Prostate gland (tissue), 2 donors: ENCODE measurements at regions not wholly inside any gene's neighbourhood (a gene's known extent, or its start where the extent isn't known, plus 50 kb on each side); places are given as distances from the start of the nearest gene placed in this dataset.

Experiments
- DNase-seq: peaks from one replicate; pipeline ENCODE4 v3.0.0-alpha.2; 2019; ENCODE audit warnings: low spot score
- H3K27ac ChIP-seq, 2 donors: fragments of 200-600 bp; sonication (generic); 2 replicates each; pipeline ENCODE4 v1.5.1; 2017 to 2019
- H3K27me3 ChIP-seq: fragments of 200-600 bp; sonication (generic); replicated peaks from 2 replicates; pipeline ENCODE4 v1.5.1; 2019; ENCODE audit not compliant: insufficient read depth
- H3K36me3 ChIP-seq, 2 donors: fragments of 200-600 bp; sonication (generic); 1 replicate in 1 of 2; 2 replicates in 1 of 2; pipeline versions ENCODE4 v1.5.1 to v1.8.1; 2017 to 2019
- H3K4me1 ChIP-seq: fragments of 200-600 bp; sonication (generic); replicated peaks from 2 replicates; pipeline ENCODE4 v1.5.1; 2019
- H3K4me3 ChIP-seq, 2 donors: fragments of 200-600 bp; sonication (generic); 2 replicates each; pipeline ENCODE4 v1.5.1; 2017 to 2019
- H3K9me3 ChIP-seq: fragments of 200-600 bp; sonication (generic); 2 replicates; pipeline ENCODE4 v1.5.1; 2017
- CTCF ChIP-seq, 4 experiments: fragments of 200-600 bp in 2 of 4; fragments of 450-650 bp in 2 of 4; sonication (generic) in 2 of 4; IDR thresholded peaks; 1 replicate in 3 of 4; 2 replicates in 1 of 4; pipeline ENCODE4 v1.5.1; 2016 to 2019; ENCODE audit warnings: antibody characterized with exemption in 4 of 4, mild to moderate bottlenecking in 2 of 4, moderate library complexity in 2 of 4
- POLR2A ChIP-seq: fragments of 450-650 bp; IDR thresholded peaks from one replicate; pipeline ENCODE4 v1.6.1; 2016; ENCODE audit warnings: antibody characterized with exemption, mild to moderate bottlenecking
- POLR2AphosphoS5 ChIP-seq: sonication (generic); formaldehyde crosslinking; IDR thresholded peaks from one replicate; pipeline ENCODE4 v1.6.1; 2017; ENCODE audit warnings: antibody characterized with exemption
- WGBS: methylation state at CpG from one replicate; pipeline ENCODE4 v1.1.5; 2018; 5-methylcytosine and 5-hydroxymethylcytosine counted together
- intact Hi-C: fragments of 100-400 bp; cut with DNase I; formaldehyde crosslinking; loops from one replicate; pipeline ENCODE4 v1.14.2; 2022

DNA sequence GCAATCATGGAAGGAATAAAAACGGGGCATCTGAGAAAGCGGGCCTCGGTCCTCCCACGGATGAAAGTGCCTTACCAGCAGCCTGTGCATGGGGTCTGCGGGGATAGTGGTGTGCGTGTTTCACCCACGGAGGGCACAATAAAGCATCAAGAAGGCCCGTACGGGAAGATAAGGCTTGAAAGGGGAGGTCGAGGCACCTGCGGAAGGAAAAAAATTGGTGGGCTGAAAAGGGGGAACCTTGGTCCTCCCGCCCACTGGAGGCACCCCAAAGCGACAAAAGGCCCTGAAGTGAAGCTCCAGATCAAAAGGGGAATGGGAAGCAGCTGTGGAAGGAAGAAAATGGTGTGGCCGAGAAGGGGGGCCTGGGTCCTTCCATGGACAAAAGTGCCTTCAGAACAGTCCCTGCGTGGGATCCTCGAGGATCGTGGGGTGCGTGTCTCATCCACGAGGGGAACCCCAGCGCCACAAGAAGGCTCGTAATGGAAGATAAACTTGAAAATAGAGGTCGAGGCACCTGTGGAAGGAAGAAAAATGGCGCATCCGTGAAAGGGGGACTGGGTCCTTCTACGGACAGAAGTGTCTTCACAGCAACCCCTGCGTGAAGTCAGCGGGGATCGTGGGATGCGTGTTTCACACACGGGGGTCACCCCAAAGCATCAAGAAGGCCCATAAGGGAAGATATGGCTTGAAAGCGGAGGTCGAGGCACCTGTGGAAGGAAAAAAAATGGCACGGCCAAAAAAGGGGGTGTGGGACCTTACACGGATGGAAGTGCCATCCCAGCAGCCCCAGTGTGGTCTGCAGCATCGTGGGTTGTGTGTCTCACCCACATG, 276.9 kb downstream of the ALG10 start:
- Histone ChIP-seq H3K4me1 (no peaks in the 10 kb centered on the region), H3K27ac (no peak overlapping the region), H3K27me3 (no peaks in the 10 kb centered on the region), H3K36me3 (no peaks in the 10 kb centered on the region), H3K9me3 (no peaks in the 10 kb centered on the region), H3K4me3 (no peak overlapping the region)
- WGBS = 73% methylated on average over 35 of the region's 35 CpGs
- intact Hi-C loops = no loop called here
- DNase-seq = no peak
- TF ChIP-seq POLR2A (no peak), CTCF (IDR thresholded peaks at IDR 0.05) (no peak)

- WGBS = 72% methylated on average over 16 of the region's 16 CpGs
- no peaks in the 10 kb centered on the region for H3K36me3 ChIP-seq
- no peaks in the 10 kb centered on the region for H3K27me3 ChIP-seq
- H3K4me1 ChIP-seq = no peaks in the 10 kb centered on the region
- TF ChIP-seq POLR2AphosphoS5 (no peak), CTCF (IDR thresholded peaks at IDR 0.05) (no peak), POLR2A (no peak)
- no peaks in the 10 kb centered on the region for H3K9me3 ChIP-seq
- DNase-seq = no peak
- H3K4me3 ChIP-seq = no peak overlapping the region
- intact Hi-C loops = no loop called here
- no peak overlapping the region for H3K27ac ChIP-seq
These were observed 277.5 kb downstream of the ALG10 start for GRCh38 chr12:34299802-34300193.

DNA sequence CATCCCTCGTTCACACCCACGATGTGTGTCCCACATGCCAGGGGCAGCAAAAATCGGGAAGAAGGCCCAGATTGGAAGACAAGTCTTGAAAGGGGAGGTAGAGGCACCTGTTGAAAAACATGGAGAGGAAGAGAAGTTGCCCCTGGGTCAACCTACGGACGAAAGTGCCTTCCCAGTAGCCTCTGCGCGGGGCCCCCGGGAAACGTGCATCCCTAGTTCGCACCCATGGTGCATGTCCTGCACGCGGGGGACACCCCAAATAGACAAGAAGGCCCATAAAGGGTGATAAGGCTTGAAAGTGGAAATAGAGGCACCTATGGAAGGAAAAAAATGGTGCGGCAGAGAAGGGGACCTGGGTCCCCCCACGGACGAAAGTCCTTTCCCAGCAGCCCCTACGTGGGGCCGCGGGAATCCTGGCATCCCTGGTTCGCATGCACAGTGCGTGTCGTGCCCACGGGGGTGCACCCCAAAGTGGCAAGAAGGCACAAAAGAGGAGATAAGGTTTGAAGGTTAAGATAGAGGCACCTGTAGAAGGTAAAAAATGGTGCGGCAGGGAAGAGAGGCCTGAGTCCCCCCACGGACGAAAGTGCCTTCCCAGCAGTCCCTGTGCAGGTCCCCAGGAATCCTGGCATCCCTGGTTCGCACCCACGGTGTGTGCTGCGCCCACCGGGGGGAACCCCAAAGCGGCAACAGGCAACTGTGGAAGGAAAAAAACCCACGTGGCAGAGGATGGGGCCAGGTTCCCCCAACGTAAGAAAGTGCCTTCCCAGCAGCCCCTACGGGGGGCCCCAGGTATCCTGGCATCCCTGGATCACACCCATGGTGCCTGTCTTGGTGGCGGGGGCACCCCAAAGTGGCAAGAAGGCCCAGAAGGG, 278.3 kb downstream of the ALG10 start:
- no peak overlapping the region for H3K27ac ChIP-seq
- intact Hi-C loops = no loop called here
- H3K4me1 ChIP-seq = no peaks in the 10 kb centered on the region
- H3K4me3 ChIP-seq = no peak overlapping the region
- no peaks in the 10 kb centered on the region for H3K9me3 ChIP-seq
- no peak for DNase-seq
- TF ChIP-seq POLR2A (no peak), POLR2AphosphoS5 (no peak), CTCF (IDR thresholded peaks at IDR 0.05) (no peak)
- WGBS = 84% methylated on average over 34 of the region's 34 CpGs
- H3K27me3 ChIP-seq = no peaks in the 10 kb centered on the region
- H3K36me3 ChIP-seq = no peaks in the 10 kb centered on the region

- TF ChIP-seq POLR2AphosphoS5 (no peak), CTCF (IDR thresholded peaks at IDR 0.05) (no peak), POLR2A (no peak)
- DNase-seq = no peak
- H3K36me3 ChIP-seq = no peaks in the 10 kb centered on the region
- intact Hi-C loops = no loop called here
- H3K9me3 ChIP-seq = no peaks in the 10 kb centered on the region
- no peak overlapping the region for H3K27ac ChIP-seq
- no peak overlapping the region for H3K4me3 ChIP-seq
- WGBS = 84% methylated on average over 22 of the region's 22 CpGs
- no peaks in the 10 kb centered on the region for H3K4me1 ChIP-seq
- no peaks in the 10 kb centered on the region for H3K27me3 ChIP-seq
These were observed 279.2 kb downstream of the ALG10 start for GRCh38 chr12:34301251-34302130.
